Mammary epithelial cell (primary cell): ENCODE measurements at regions not wholly inside any gene's neighbourhood (a gene's known extent, or its start where the extent isn't known, plus 50 kb on each side); places are given as distances from the start of the nearest gene placed in this dataset.

Experiments used
- CTCF ChIP-seq, 2 donors: IDR thresholded peaks in 1 of 2; conservative IDR thresholded peaks in 1 of 2; 2 replicates each; pipeline ENCODE4 v1.5.1; 2011 to 2012; ENCODE audit warnings: inconsistent platforms in 2 of 2, low read length in 2 of 2, mild to moderate bottlenecking in 2 of 2, control low read depth in 1 of 2, low read depth in 1 of 2; ENCODE audit not compliant: insufficient read depth in 1 of 2; ENCODE audit errors: extremely low read depth in 1 of 2
- EZH2 ChIP-seq: IDR thresholded peaks from 2 replicates; pipeline ENCODE4 v1.6.1; 2012; ENCODE audit warnings: low read length, inconsistent platforms, borderline replicate concordance

- no peak for TF ChIP-seq CTCF (conservative IDR thresholded peaks at IDR 0.05 in 1 of 2, IDR thresholded peaks at IDR 0.05 in 1 of 2; ENCODE audit: extremely low read depth in 1 of 2, insufficient read depth in 1 of 2, low read depth in 1 of 2, low read length in 2 of 2)
- no peak for TF ChIP-seq EZH2
Observed at GRCh38 chr2:3956406-3956805, 253.0 kb downstream of the DCDC2C start.
